GM13976 (cell line): ENCODE measurements at regions not wholly inside any gene's neighbourhood (a gene's known extent, or its start where the extent isn't known, plus 50 kb on each side); places are given as distances from the start of the nearest gene placed in this dataset.

Source experiments
- DNase-seq: peaks from one replicate; pipeline ENCODE4 v3.0.0; 2012; ENCODE audit warnings: low spot score
- in situ Hi-C: fragments of 300-500 bp; cut with MboI; formaldehyde crosslinking; loops from one replicate; pipeline ENCODE4 v1.12.0; 2022; ENCODE audit warnings: low sequenced_read_pairs, mixed read lengths, inconsistent platforms; ENCODE audit not compliant: unreplicated experiment
- TF ChIP-seq, protein P1 (sequence below): IDR thresholded peaks from 2 replicates; pipeline ENCODE4 v1.5.1; 2012; ENCODE audit warnings: borderline replicate concordance, mild to moderate bottlenecking; ENCODE audit not compliant: insufficient read depth; ENCODE audit errors: extremely low read depth, missing control alignments, control extremely low read depth

DNA sequence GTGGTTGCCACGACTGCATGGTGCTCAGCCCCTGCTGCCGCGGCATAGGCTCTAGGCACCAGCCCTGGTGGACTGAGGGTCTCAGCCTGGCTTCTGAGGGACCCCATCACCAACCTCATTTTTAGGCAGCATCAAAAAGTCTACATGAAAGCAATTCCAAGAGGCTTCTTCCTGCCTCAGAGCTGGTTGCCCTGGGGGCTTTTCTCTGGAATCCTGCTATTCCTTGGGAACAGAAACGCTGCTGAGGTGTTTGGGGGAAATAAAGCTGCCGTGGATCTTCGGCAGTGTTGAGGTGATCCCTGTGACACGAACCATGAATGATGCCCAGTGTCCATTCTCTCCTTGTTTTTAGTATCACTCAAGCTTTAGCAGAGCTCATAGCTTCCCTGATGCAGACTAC lies 148.4 kb upstream of the LRFN2 start:
- DNase-seq = no peak
- in situ Hi-C loops = no loop called here
- TF ChIP-seq, protein P1, sequence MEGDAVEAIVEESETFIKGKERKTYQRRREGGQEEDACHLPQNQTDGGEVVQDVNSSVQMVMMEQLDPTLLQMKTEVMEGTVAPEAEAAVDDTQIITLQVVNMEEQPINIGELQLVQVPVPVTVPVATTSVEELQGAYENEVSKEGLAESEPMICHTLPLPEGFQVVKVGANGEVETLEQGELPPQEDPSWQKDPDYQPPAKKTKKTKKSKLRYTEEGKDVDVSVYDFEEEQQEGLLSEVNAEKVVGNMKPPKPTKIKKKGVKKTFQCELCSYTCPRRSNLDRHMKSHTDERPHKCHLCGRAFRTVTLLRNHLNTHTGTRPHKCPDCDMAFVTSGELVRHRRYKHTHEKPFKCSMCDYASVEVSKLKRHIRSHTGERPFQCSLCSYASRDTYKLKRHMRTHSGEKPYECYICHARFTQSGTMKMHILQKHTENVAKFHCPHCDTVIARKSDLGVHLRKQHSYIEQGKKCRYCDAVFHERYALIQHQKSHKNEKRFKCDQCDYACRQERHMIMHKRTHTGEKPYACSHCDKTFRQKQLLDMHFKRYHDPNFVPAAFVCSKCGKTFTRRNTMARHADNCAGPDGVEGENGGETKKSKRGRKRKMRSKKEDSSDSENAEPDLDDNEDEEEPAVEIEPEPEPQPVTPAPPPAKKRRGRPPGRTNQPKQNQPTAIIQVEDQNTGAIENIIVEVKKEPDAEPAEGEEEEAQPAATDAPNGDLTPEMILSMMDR = no peak

DNA sequence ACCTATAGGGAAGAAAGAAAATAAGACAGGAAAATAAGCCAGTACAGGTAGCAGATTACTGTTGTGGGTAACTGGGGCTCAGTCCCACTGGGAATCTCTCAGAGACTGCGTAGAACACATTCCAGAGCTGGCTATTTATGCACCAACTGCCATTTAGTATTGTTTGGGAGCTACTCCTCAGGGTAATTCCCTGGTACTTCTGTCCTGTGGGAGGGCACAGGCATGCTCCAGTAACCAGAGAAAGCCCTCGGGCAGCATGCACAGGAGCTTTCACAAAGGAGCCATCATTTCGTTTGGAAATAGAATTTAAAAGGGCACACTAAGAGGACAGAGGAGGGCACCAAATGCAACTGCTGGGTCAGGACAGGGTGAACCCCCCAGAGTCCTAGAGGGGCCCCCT lies 148.0 kb upstream of the LRFN2 start:
- TF ChIP-seq, protein P1 = no peak
- no peak for DNase-seq
- in situ Hi-C loops = no loop called here

DNA sequence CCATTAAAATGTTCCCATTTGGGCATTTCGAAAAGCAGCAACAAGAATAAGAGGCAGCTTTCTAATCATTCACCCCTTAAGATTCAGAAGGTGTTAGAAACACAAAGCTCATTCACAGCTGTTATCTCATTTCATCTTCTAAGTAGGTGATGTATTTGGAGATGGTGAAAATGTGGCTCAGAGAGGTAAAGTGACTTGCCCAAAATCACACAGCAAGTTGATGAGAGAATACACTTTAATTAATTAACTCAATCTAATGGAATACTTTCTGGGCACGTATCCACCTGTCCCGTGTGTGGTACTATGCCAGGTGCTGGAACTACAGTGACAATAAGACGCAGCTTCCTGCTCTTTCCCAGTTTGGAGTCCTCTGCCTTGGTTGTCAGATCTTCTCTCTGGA lies 147.4 kb upstream of the LRFN2 start:
- TF ChIP-seq, protein P1 = no peak
- in situ Hi-C loops = no loop called here
- no peak for DNase-seq

DNA sequence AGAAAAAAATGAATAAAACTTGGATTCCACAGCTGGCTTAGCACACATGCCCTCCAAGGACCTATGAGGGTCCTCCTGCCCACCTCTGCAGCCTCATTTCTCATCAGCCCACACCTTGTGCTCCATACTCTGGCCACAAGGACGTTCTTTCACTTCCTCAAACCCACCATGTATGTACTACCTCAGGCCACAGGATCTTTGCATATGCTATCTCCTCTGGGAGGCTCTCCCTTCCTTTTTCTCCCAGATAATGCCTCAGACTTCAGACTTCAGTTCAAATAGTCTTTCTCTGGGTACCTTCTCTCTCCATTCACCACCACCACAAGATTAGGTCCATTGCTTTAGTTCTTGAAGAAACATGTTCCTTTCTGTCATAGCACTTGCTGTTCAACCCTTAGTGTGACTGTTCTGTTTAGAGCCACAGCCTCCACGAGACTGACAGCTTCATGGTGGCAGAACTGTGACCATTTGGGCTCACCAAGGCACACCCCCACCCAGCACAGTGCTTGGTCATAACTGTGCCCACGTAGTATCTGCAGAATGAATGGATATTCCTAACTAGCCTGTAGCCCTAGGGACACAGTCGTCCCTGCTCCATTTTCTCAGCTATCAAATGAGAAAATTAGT lies 146.7 kb upstream of the LRFN2 start:
- in situ Hi-C loops = no loop called here
- no peak for DNase-seq
- TF ChIP-seq, protein P1 = no peak

DNA sequence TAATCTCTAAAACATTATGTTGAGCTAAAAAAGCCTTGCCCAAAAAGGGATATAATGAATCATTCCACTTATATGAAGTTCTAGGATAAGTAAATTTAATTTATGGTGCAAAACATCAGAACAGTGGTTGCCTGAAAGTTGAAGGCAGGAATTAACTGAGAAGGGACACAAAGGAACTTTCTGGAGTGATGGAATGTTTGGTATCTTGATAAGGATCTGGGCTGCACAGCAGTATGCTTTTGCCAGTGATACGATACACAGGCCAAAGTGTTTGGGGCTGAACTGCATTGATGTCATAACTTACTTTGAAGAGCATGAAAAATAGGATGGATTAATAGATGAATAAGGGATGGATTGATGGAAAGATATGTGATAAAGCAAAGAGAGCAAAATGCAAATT lies 146.1 kb upstream of the LRFN2 start:
- in situ Hi-C loops = no loop called here
- no peak for DNase-seq
- TF ChIP-seq, protein P1 = no peak

DNA sequence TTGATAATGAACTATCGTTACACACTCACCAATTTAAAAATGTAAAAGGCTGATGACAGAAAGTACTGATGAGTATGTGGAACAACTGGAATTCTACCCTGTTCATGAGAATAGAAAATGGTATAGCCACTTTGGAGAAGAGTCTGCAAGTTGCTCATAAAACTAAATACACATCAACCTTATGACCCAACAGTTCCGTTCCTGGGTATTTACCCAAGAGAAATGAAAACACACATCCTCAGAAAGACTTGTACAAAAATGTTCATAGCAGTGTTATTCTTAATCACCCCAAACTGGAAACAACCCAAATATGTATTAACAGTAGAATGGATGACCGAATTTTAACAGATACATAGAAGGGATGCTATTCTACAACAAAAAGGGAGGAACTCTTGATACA lies 145.7 kb upstream of the LRFN2 start:
- no peak for DNase-seq
- TF ChIP-seq, protein P1 = no peak
- in situ Hi-C loops = no loop called here
